Left ventricle myocardium superior (tissue), 1 donor: ENCODE measurements at regions not wholly inside any gene's neighbourhood (a gene's known extent, or its start where the extent isn't known, plus 50 kb on each side); places are given as distances from the start of the nearest gene placed in this dataset.

ENCODE experiments used
- ATAC-seq: fragments of 200-7000 bp; cut with Tn5 transposase; one replicate; pipeline ENCODE4 v1.9.1; 2020; ENCODE audit warnings: mild to moderate bottlenecking, moderate library complexity
- DNase-seq: peaks from one replicate; pipeline ENCODE4 v3.0.0-alpha.2; 2020
- intact Hi-C: fragments of 100-400 bp; cut with micrococcal nuclease; formaldehyde crosslinking; loops from one replicate; pipeline ENCODE4 v1.11.0; 2022
- donor health status: DM: no; HTN: yes; CAD: no; lungs with severe emphysema.

DNA sequence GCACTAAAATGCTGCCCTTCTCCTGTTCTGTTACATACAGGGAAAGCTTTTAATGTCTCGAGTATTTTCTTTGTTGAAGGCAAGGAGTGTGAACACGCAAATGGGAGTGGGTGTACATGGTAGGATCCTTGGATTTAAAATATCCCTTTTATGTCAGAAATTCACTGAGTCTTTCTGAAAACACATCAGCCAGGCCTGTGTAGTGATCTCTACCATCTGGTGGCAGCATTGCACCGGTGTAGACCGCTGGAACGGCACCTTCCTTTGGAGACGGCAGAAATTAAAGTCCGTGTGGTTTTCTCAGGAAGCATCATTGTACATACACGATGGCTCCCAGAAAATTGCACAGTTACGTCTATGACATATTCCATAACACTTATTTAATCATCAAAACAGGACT, 515.8 kb downstream of the GALR1 start:
- DNase-seq: no peak
- intact Hi-C loops: no loop called here
- no peak for ATAC-seq

DNA sequence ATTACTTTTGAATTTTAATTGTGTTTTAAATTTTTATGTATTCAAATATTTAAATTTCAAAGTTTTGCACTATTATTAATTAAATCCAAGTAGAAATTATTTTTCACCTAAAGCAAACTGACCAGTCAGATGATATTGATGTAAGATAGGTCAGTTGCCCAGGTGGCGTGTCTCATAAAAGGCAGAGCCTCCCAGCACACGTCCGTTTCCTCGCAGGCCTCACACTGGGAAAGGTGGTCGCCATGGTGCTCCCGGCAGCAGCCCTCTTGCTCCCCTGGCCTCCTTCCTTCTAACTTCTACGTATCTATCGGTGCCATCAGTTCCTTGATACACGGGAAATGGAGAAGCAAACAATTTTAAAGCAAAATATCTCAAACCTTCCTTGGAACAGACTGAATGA, 516.8 kb downstream of the GALR1 start:
- ATAC-seq (no peak), DNase-seq (no peak)
- intact Hi-C loops: no loop called here

DNA sequence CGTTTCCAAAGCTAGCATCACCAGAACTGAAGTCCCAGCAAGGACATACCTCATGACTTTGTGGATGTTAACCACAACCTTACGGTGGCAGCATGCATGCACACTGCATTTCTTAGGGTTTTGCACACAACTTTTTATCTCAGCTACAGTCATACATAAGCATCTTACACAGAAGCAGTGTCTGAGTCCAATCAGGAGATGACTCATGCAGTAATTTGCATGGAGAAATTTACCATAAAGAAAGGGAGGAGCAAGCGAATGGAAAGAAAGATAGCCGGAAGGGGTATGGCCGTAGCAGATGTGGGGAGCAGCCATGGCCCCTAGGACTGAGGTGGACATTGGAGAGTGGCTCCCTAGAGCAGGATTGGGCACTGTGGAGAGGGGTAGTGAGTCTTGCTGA, 522.5 kb downstream of the GALR1 start:
- no peak for DNase-seq
- intact Hi-C loops: no loop called here
- no peak for ATAC-seq

DNA sequence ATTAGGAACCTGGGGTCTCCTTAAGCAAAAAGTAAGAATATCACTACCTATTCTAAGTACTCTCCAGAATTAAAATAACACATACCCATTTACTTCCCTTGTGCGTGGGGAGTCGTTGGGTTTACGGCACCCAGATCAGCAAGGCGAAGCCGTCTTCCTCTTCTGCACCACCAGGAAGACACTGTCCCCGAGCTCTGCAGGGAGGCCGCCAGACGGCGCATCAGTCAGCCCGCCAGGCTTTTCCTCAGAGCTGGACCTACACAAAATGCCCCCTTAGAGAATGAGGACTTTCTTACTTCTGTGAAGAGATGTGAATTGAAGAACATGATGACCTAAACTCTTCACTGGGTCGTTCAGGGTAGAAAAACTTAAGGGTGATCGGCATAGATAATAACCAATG, 526.5 kb downstream of the GALR1 start:
- DNase-seq (no peak), ATAC-seq (no peak)
- intact Hi-C loops: no loop called here

GRCh38 chr18:77777163-77777562, 527.5 kb downstream of the GALR1 start:
- ATAC-seq (no peak), DNase-seq (no peak)
- intact Hi-C loops: no loop called here

DNA sequence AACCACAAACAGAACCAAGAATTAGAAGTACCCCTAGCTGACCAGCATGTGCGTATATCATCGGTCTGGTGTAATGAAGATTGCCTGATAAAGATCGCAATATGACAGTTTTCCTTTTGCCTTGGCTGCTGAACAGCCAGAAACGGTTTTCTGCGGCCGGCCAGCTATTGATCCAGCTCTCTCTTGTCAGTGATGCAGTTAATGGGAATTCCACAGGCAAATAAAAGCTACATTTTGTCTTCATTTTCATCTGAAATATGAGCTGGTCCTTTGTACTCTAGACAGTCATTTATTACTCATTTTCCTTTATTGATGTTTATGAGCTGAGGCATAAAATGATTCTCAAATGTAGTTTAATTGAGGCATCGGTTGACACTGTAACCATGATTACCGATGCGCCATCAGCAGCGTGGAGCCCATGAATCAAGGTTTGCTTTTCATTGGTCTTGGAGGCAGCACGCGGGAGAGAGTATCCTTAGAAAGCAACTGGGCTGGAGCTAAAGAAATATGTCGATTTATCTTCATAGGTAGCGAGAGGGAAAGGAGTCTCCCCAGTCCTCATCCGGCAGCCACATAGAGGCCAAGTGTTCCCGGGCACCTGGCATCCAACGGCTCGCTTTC, 535.2 kb downstream of the GALR1 start:
- DNase-seq: no peak
- intact Hi-C loops: no loop called here
- ATAC-seq: no peak

- no peak for DNase-seq
- intact Hi-C loops: no loop called here
- no peak for ATAC-seq
Observed at GRCh38 chr18:77785415-77785975, 535.8 kb downstream of the GALR1 start.

GRCh38 chr18:77803024-77803423, 553.4 kb downstream of the GALR1 start:
- DNase-seq (no peak), ATAC-seq (no peak)
- intact Hi-C loops: no loop called here

- intact Hi-C loops: no loop called here
- no peak for ATAC-seq
- no peak for DNase-seq
Observed at GRCh38 chr18:77804382-77804781, 554.7 kb downstream of the GALR1 start.

GRCh38 chr18:77807650-77808049, 558.0 kb downstream of the GALR1 start:
- no peak for DNase-seq
- ATAC-seq: no peak
- intact Hi-C loops: no loop called here

- DNase-seq (no peak), ATAC-seq (no peak)
- intact Hi-C loops: no loop called here
Observed at GRCh38 chr18:77811503-77811902, 561.9 kb downstream of the GALR1 start.

GRCh38 chr18:77815666-77816338, 566.2 kb downstream of the GALR1 start:
- no peak for DNase-seq
- intact Hi-C loops: no loop called here
- ATAC-seq: no peak

DNA sequence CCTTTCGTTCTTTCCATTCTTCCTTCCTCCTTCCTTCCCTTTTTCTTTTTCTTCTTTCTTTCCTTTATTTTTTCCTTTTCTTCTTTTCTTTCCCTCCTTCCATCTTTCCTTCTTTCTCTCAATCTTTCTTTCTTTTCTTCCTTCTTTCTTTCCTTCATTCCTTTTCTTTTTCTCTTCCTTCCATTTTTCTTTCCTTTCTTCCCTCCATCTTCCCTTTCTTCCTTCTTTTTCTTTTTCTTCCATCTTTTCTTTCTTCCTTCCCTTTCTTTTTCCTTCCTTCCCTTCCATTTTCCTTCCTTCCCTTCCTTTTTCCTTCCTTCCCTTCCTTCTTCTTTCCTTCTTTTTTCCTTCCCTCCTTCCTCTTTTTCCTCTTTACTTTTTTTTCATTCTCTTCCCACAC, 568.7 kb downstream of the GALR1 start:
- no peak for ATAC-seq
- intact Hi-C loops: no loop called here
- no peak for DNase-seq

DNA sequence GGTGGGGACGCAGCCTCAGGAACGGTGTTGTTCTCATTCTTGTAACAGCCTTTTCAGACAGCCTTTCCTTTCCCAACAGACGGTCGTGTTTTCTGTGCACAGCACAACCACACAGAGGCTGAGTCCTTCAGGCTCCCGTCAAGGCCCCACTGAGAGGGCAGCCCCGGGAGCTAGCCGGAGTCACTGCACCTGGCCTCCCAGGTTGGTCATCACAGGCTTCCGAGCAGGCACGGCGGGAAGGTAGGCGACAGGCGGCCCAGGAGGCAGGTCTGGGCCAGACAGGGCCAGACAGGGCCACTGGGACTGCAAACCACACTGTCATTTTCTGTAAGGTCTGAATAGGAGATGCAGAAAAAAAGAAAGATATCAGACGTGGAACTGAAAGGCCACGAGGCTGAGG, 570.8 kb downstream of the GALR1 start:
- DNase-seq (no peak), ATAC-seq (no peak)
- intact Hi-C loops: no loop called here

- DNase-seq (no peak), ATAC-seq (no peak)
- intact Hi-C loops: no loop called here
Observed at GRCh38 chr18:77821892-77822291, 572.2 kb downstream of the GALR1 start.

DNA sequence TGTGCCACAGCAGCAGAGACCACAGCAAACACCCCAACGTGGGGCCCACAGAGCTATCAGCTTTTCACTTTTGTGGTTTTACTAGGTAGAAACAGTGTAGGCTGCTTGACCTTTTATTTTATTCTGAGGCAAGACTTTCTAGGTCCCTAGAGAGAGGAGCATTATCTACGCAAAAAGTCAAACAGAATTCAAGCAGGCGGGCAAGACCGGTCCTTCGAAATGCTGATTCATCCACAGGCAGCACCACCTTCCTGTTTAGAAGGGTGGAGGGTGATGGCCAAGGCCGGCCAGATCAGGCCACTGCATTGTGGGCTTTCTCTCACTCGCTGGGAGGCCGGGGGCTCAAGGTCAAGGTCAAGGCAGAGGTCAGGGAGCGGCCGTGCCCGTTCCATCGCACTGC, 573.0 kb downstream of the GALR1 start:
- DNase-seq: no peak
- intact Hi-C loops: no loop called here
- no peak for ATAC-seq

DNA sequence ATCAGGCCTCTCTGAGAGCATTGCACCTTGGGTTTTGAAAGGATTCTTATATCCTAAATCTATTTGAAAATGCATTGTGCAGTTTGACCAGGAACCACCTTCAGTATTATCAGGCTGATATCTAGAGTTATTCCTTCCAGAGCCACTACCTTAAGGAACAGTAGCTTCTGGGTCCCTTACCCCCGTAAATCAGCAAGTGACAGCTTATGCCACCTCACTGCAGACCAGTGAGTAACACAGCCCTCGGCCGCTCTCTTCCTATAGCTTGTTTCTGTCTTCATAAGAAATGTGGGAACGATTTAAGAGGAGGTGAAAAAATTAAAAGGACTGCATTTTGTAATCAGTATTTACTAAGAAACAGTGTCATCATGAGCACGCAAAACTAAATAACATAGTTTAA, 584.2 kb downstream of the GALR1 start:
- DNase-seq: no peak
- intact Hi-C loops: no loop called here
- ATAC-seq: no peak

DNA sequence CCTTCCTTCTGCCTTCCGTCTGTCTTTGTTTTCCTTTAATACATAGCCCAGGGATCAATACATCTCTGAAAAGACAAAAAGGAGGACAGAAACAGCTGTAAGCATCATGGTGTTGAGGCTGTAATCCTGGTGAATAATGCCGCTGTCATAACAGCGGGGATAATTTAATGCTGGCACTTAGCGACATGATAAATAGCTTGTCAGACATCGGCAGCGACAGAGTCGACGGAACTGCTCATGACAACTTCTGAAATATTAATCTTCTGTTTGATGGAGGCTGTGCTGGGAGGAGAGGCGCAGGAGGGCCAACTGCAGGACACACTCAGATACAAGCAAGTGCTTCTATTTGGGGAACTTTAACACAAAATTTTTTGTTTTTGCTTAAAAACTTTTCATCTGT, 602.2 kb downstream of the GALR1 start:
- DNase-seq (no peak), ATAC-seq (no peak)
- intact Hi-C loops: no loop called here

DNA sequence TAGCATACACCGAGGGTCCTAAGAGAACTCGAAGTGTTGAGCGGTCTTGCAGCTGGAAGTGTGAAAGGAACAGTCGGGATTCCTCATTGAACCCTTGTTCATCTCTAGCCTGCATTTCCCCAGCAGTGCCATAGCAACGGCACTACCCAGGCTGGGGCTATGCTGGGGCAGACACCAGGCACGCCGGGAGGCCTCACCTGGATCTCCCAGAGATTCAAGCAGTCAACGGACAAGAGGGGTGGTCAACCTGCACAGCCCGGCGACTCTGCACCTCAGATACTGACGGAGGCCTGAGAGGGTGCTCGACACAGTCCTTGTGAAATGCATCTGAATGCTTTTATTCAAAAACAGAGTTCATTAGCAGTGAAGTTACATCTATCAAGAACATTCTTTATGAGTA, 604.2 kb downstream of the GALR1 start:
- ATAC-seq (no peak), DNase-seq (no peak)
- intact Hi-C loops: no loop called here

DNA sequence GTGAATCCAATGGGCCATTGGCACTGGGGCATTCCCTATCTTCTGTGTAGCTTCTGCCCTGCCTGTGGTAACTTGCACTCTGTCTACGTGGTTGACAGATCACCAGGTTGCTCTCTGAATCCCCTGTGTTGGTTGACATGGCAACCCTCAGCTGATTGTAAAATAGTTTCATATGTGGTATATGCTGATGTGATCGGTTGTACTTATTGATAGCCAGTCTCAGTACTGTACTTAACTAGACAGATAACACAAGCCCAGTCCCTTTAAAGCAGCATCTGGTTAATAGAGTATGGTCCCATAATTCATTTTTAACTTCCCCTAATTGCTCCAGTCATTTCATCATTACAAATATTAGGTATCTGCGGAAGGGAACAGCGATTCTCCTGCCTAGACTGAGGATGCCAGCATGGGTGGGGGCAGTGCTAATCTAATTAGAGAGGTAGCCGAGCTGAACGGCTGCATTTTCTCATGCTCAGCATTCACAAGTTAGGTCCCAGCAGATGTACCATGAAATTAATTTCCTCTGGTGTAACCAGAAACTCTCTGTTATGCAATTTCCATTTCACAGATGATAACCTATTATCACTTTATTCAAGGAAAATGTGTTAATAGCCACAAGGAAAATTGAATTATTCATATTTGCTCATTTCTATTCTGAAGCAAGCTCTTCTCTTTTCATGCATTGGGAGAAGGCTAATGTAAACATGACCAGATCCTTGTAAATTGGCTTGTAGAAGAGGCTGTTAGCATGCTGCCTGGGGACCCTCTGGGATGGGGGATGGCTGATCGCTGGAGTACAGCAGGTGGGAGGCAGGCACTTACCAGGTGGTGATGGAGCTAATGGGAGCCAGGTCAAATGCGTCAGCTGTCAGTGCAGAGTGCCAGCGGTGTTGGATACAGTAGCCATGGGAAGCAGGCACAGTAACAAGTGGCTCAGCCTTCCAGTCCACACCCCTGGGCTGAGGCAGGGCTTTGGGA, 608.3 kb downstream of the GALR1 start:
- ATAC-seq (no peak), DNase-seq (no peak)
- intact Hi-C loops: no loop called here
